Adrenal gland (tissue), 9 donors: ENCODE measurements at regions not wholly inside any gene's neighbourhood (a gene's known extent, or its start where the extent isn't known, plus 50 kb on each side); places are given as distances from the start of the nearest gene placed in this dataset.

Source experiments
- DNase-seq, 7 donors: peaks; one replicate each; pipeline ENCODE4 v3.0.0-alpha.2; 2019 to 2020
- H3K27ac ChIP-seq, 5 donors: fragments of 200-600 bp; sonication (generic) in 4 of 5; 1 replicate in 3 of 5; 2 replicates in 2 of 5; pipeline versions ENCODE4 v1.5.1 to v1.8.0; 2016 to 2020; ENCODE audit warnings: mild to moderate bottlenecking in 1 of 5
- H3K27me3 ChIP-seq: fragments of 200-600 bp; 2 replicates; pipeline ENCODE4 v1.8.0; 2021
- H3K36me3 ChIP-seq, 2 donors: fragments of 200-600 bp; replicated peaks in 1 of 2; 1 replicate in 1 of 2; 2 replicates in 1 of 2; pipeline versions ENCODE4 v1.5.1 to v1.8.0; 2018 to 2022
- H3K4me1 ChIP-seq, 2 donors: fragments of 200-600 bp; replicated peaks in 1 of 2; 1 replicate in 1 of 2; 2 replicates in 1 of 2; pipeline versions ENCODE4 v1.5.1 to v1.8.0; 2018 to 2021
- H3K4me3 ChIP-seq, 4 donors: fragments of 200-600 bp; sonication (generic) in 3 of 4; one replicate each; pipeline ENCODE4 v1.5.1; 2016 to 2018
- H3K9me3 ChIP-seq, 3 donors: fragments of 200-600 bp; sonication (generic) in 1 of 3; replicated peaks in 1 of 3; 1 replicate in 2 of 3; 2 replicates in 1 of 3; pipeline versions ENCODE4 v1.5.1 to v1.8.0; 2016 to 2021
- POLR2A ChIP-seq, 2 donors: fragments of 450-650 bp; IDR thresholded peaks; one replicate each; pipeline ENCODE4 v1.6.1; 2017; ENCODE audit warnings: antibody characterized with exemption in 2 of 2, mild to moderate bottlenecking in 2 of 2, moderate library complexity in 1 of 2
- WGBS, 4 donors: extraction: QIAGEN DNeasy Blood & Tissue Kit in 2 of 4; methylation state at CpG; one replicate each; pipeline versions ENCODE4 v1.1.5 to v1.1.7; 2013 to 2017; 5-methylcytosine and 5-hydroxymethylcytosine counted together
- intact Hi-C, 2 donors: fragments of 100-400 bp; cut with DNase I; formaldehyde crosslinking; loops; one replicate each; pipeline versions ENCODE4 v1.14.1 to v1.15.0; 2022 to 2023
- TF ChIP-seq, protein P1 (sequence below), 6 experiments: fragments of 450-650 bp in 4 of 6; fragments of 200-600 bp in 2 of 6; sonication (generic) in 1 of 6; IDR thresholded peaks; 1 replicate in 5 of 6; 2 replicates in 1 of 6; pipeline versions ENCODE4 v1.5.1 to v1.8.0; 2016 to 2021; ENCODE audit warnings: antibody characterized with exemption in 6 of 6, mild to moderate bottlenecking in 2 of 6, moderate library complexity in 1 of 6
- donor health status: healthy with polysubstance abuse.
- donor health status: Bipolar disorder and iron deficiency.
- donor health status: DM: yes; HTN: yes; CAD: no.
- donor health status: DM: no; HTN: no; CAD: no.
- donor health status: DM: no; HTN: no; CAD: no.

DNA sequence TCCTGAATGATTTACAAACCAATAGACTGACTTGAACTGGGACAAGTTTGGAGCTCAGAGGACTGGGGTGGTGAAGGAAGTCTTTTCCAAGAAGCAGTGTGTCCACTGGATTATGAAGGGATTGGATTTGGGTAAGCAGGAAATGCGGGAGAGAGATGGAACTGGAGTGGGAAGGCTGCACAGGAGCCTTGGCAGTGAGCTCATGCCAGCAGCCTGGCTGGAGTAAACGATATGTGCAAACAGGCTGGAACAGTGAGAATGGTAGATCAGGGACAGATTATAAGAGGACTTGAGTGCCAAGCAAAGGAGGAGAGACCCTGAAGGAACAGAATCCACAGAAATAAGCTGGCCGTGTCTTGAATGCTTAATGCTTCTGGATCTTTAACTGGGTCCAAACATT is 121.9 kb upstream of the GATA6 start:
- TF ChIP-seq, protein P1, sequence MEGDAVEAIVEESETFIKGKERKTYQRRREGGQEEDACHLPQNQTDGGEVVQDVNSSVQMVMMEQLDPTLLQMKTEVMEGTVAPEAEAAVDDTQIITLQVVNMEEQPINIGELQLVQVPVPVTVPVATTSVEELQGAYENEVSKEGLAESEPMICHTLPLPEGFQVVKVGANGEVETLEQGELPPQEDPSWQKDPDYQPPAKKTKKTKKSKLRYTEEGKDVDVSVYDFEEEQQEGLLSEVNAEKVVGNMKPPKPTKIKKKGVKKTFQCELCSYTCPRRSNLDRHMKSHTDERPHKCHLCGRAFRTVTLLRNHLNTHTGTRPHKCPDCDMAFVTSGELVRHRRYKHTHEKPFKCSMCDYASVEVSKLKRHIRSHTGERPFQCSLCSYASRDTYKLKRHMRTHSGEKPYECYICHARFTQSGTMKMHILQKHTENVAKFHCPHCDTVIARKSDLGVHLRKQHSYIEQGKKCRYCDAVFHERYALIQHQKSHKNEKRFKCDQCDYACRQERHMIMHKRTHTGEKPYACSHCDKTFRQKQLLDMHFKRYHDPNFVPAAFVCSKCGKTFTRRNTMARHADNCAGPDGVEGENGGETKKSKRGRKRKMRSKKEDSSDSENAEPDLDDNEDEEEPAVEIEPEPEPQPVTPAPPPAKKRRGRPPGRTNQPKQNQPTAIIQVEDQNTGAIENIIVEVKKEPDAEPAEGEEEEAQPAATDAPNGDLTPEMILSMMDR (IDR thresholded peaks at IDR 0.05) = no peak
- no peak for TF ChIP-seq POLR2A (IDR thresholded peaks at IDR 0.05)
- peak in 1 of 7 donors; percentile 10 for DNase-seq
- H3K36me3 ChIP-seq = no peaks in the 10 kb centered on the region
- no peaks in the 10 kb centered on the region for H3K4me1 ChIP-seq
- H3K9me3 ChIP-seq = no peaks in the 10 kb centered on the region
- H3K27me3 ChIP-seq = no peaks in the 10 kb centered on the region
- WGBS, 4 donors = 41 to 61% (median 57%) methylated on average over 3 of the region's 3 CpGs
- no peak overlapping the region for H3K4me3 ChIP-seq
- intact Hi-C loops = no loop called here
- H3K27ac ChIP-seq = no peak overlapping the region

DNA sequence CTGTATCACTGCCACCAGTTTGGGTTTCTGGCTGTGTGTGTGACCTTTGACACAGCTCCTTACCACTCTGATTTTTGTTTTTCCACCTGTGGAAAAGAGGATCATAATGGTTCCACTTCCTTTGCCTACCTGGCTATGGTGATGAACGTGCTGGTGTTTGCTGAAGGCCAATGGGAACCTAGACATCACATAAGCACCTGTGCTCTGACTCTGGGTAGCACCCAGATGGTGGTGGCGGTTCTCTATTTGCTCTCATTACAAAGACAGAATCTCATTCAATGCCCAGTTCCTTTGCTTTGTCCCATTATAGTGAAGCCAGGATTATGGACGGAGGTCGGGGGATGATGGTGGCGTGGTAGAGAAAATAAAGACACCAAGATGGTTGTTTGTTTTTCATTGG is 121.2 kb upstream of the GATA6 start:
- no peak for DNase-seq
- WGBS, 4 donors = 92 to 95% (median 94%) methylated on average over 5 of the region's 5 CpGs
- no peak for TF ChIP-seq POLR2A (IDR thresholded peaks at IDR 0.05)
- Histone ChIP-seq H3K27me3 (no peaks in the 10 kb centered on the region), H3K4me1 (no peaks in the 10 kb centered on the region), H3K4me3 (no peak overlapping the region), H3K9me3 (no peaks in the 10 kb centered on the region), H3K36me3 (no peaks in the 10 kb centered on the region), H3K27ac (no peak overlapping the region)
- intact Hi-C loops = no loop called here

DNA sequence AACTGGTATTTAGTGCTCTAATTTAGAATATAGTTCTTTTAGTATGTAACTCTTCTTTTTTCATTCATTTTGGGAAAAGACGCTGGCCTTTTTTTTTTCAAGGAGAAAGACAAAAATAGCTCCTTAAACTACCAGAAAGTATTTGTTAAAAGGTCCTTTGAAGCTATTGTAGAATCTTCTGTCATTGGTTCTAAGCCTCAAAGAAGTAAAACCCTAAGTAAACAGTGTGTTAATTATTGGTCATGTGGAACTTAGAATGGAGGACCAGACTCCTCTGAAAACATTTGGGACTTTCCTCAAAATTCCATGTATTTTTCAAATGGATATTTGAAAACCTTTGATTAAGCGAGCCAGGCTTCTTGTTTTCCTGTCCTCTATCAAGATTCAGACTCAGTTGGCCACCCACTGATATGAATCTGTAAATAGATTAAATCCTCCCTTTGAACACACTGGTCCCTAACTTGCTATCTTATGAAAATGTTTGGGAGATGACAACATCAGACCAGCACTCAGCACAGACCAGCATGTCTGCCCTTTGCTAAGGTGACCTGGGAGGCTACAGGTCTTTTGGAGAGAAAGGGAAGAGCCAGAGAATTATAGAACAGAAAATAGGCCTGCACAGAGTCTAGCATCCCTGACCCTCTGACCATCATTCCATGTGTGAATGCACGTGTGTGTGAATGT is 120.3 kb upstream of the GATA6 start:
- H3K9me3 ChIP-seq = no peaks in the 10 kb centered on the region
- no peaks in the 10 kb centered on the region for H3K27me3 ChIP-seq
- no peak overlapping the region for H3K27ac ChIP-seq
- no peak overlapping the region for H3K4me3 ChIP-seq
- 74 to 77% (median 75%) methylated on average over 3 of the region's 3 CpGs for WGBS, 4 donors
- H3K36me3 ChIP-seq = no peaks in the 10 kb centered on the region
- H3K4me1 ChIP-seq = no peaks in the 10 kb centered on the region
- no peak for DNase-seq
- no peak for TF ChIP-seq POLR2A (IDR thresholded peaks at IDR 0.05)
- TF ChIP-seq, protein P1 (IDR thresholded peaks at IDR 0.05) = no peak
- intact Hi-C loops = no loop called here

DNA sequence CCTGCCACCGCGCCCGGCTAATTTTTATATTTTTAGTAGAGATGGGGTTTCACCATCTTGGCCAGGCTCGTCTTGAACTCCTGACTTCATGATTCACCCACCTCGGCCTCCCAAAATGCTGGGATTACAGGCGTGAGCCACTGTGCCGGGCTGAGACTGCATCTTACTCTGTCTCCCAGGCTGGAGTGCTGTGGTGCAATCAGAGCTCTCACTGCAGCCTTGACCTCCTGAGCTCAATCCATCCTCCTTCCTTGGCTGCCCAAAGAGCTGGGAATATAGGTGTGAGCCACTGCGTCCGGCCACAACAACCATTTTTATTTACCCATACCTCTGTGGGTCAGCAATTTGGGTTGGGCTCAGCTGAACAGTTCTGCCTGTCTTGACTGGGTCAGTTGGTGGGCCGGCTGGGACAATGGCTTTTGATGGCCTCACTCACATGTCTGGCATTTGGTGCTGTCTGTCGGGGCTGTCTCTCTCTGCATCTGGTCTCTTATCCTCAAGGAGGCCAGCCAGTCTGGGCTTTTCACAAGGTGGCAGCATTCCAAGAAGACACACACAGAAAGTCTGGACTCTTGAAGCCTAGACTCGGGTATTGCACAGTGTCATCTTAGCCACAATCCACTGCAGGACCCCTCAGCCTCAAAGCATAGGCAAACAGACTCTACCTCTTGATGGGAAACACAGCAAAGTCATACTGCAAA is 116.8 kb upstream of the GATA6 start:
- H3K4me1 ChIP-seq = peaks cover 0 to 1% of the 10 kb centered on the region in 2 donors
- TF ChIP-seq POLR2A (IDR thresholded peaks at IDR 0.05) = no peak
- TF ChIP-seq, protein P1 (IDR thresholded peaks at IDR 0.05) = no peak
- WGBS, 4 donors = 49 to 64% (median 60%) methylated on average over 5 to 12 of the region's 12 CpGs
- H3K36me3 ChIP-seq = no peaks in the 10 kb centered on the region
- DNase-seq = peak; percentile 22 to 54 (median 37)
- H3K9me3 ChIP-seq = no peaks in the 10 kb centered on the region
- intact Hi-C loops = no loop called here
- no peak overlapping the region for H3K4me3 ChIP-seq
- H3K27ac ChIP-seq = no peak overlapping the region
- H3K27me3 ChIP-seq = no peaks in the 10 kb centered on the region
